A172 (cell line): ENCODE measurements at regions not wholly inside any gene's neighbourhood (a gene's known extent, or its start where the extent isn't known, plus 50 kb on each side); places are given as distances from the start of the nearest gene placed in this dataset.

ENCODE experiments used
- DNase-seq: peaks from one replicate; pipeline ENCODE4 v3.0.0-alpha.2; 2015; ENCODE audit warnings: low spot score

GRCh38 chr6:2429460-2429859, 184.1 kb upstream of the GMDS start:
- DNase-seq: no peak

GRCh38 chr6:2429032-2429431, 183.6 kb upstream of the GMDS start:
- no peak for DNase-seq

- DNase-seq: peak; percentile 11
Observed at GRCh38 chr6:2426561-2427340, 181.3 kb upstream of the GMDS start.

- no peak for DNase-seq
Observed at GRCh38 chr6:2416128-2416712, 170.8 kb upstream of the GMDS start.

- DNase-seq: no peak
Observed at GRCh38 chr6:2414885-2415547, 169.6 kb upstream of the GMDS start.

GRCh38 chr6:2412731-2413130, 167.3 kb upstream of the GMDS start:
- peak; percentile 4 for DNase-seq

- no peak for DNase-seq
Observed at GRCh38 chr6:2410656-2411380, 165.4 kb upstream of the GMDS start.

GRCh38 chr6:2407525-2407924, 162.1 kb upstream of the GMDS start:
- no peak for DNase-seq

- no peak for DNase-seq
Observed at GRCh38 chr6:2404211-2404929, 159.0 kb upstream of the GMDS start.

GRCh38 chr6:2403546-2403945, 158.1 kb upstream of the GMDS start:
- DNase-seq: no peak

- DNase-seq: peak; percentile 46
Observed at GRCh38 chr6:2396846-2397630, 151.6 kb upstream of the GMDS start.

- DNase-seq: no peak
Observed at GRCh38 chr6:2396042-2396657, 150.7 kb upstream of the GMDS start.

- no peak for DNase-seq
Observed at GRCh38 chr6:2388554-2389324, 143.3 kb upstream of the GMDS start.

- DNase-seq: no peak
Observed at GRCh38 chr6:2387445-2387844, 142.0 kb upstream of the GMDS start.

GRCh38 chr6:2385471-2385983, 140.1 kb upstream of the GMDS start:
- DNase-seq: no peak

- DNase-seq: no peak
Observed at GRCh38 chr6:2384528-2384927, 139.1 kb upstream of the GMDS start.

- no peak for DNase-seq
Observed at GRCh38 chr6:2381872-2382661, 136.7 kb upstream of the GMDS start.

GRCh38 chr6:2378891-2379652, 133.7 kb upstream of the GMDS start:
- DNase-seq: peak; percentile 65
